ENCODE measurements at regions not wholly inside any gene's neighbourhood (a gene's known extent, or its start where the extent isn't known, plus 50 kb on each side); places are given as distances from the start of the nearest gene placed in this dataset.

GRCh38 chr7:24054236-24054635 is 229.8 kb upstream of the NPY start:
- TF ChIP-seq CTCF (IDR thresholded peaks at IDR 0.05; ENCODE audit: borderline replicate concordance, extremely low read depth, low read length, poor library complexity, severe bottlenecking) (no peak), EZH2 (IDR thresholded peaks at IDR 0.05; ENCODE audit: borderline replicate concordance, low read depth, low read length, severe bottlenecking) (no peak)

Measured in DND-41 (cell line).